IMR-90 (cell line): ENCODE measurements at regions not wholly inside any gene's neighbourhood (a gene's known extent, or its start where the extent isn't known, plus 50 kb on each side); places are given as distances from the start of the nearest gene placed in this dataset.

ENCODE experiments used
- CEBPB ChIP-seq: IDR thresholded peaks from 2 replicates; pipeline ENCODE4 v1.6.1; 2012; ENCODE audit warnings: low read depth, low read length, improper control_type of control experiment
- CHD1 ChIP-seq: IDR thresholded peaks from 2 replicates; pipeline ENCODE4 v1.6.1; 2012; ENCODE audit warnings: low read depth, low read length, improper control_type of control experiment
- CTCF ChIP-seq: conservative IDR thresholded peaks from 2 replicates; pipeline ENCODE4 v1.5.1; 2012; ENCODE audit warnings: mild to moderate bottlenecking, low read depth, low read length, improper control_type of control experiment
- MAZ ChIP-seq: IDR thresholded peaks from 2 replicates; pipeline ENCODE4 v1.6.1; 2012; ENCODE audit warnings: low read depth, mild to moderate bottlenecking, low read length, improper control_type of control experiment, moderate library complexity, borderline replicate concordance
- MXI1 ChIP-seq: IDR thresholded peaks from 2 replicates; pipeline ENCODE4 v1.6.1; 2012; ENCODE audit warnings: low read depth, mild to moderate bottlenecking, low read length, moderate library complexity, borderline replicate concordance
- POLR2A ChIP-seq: IDR thresholded peaks from 2 replicates; pipeline ENCODE4 v1.6.1; 2012; ENCODE audit warnings: mild to moderate bottlenecking, low read depth, low read length
- RFX5 ChIP-seq: IDR thresholded peaks from 2 replicates; pipeline ENCODE4 v1.8.0; 2012; ENCODE audit warnings: low read depth, mild to moderate bottlenecking, low read length, moderate library complexity
- SMC3 ChIP-seq: fragments of 150-350 bp; IDR thresholded peaks from 2 replicates; pipeline ENCODE4 v1.6.1; 2016; ENCODE audit warnings: low read depth, mild to moderate bottlenecking, antibody characterized with exemption, low read length, moderate library complexity
- USF2 ChIP-seq: fragments of 150-350 bp; IDR thresholded peaks from 2 replicates; pipeline ENCODE4 v1.6.1; 2017; ENCODE audit warnings: mild to moderate bottlenecking, antibody characterized with exemption, low read length, low read depth
- TF ChIP-seq, protein P1 (sequence below): fragments of 150-350 bp; IDR thresholded peaks from 2 replicates; pipeline ENCODE4 v1.6.1; 2016; ENCODE audit warnings: low read depth, mild to moderate bottlenecking, low read length, moderate library complexity, borderline replicate concordance

DNA sequence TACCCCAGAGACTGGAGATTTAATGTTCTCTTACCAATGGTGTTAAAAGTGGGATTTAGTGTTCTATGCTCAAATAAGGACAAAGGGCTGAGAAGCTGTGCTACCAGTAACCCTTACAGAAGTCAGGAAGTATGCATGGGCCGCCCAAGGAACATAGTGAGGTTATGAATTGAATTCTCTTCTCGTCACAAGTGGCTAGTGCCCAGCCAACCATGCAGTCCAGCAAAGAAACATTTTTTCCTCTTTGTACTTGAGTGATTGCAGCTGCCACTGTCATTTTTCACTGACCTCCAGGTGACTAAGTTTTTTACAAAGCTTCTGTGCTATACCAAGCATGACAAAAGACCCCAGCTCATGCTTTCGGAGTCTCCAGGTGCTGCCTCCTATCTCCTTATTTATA is 110.6 kb upstream of the DCBLD2 start:
- TF ChIP-seq CTCF (no peak), RFX5 (no peak), MXI1 (no peak), CHD1 (no peak), MAZ (no peak), POLR2A (no peak), USF2 (no peak), SMC3 (no peak), CEBPB (no peak)
- TF ChIP-seq, protein P1, sequence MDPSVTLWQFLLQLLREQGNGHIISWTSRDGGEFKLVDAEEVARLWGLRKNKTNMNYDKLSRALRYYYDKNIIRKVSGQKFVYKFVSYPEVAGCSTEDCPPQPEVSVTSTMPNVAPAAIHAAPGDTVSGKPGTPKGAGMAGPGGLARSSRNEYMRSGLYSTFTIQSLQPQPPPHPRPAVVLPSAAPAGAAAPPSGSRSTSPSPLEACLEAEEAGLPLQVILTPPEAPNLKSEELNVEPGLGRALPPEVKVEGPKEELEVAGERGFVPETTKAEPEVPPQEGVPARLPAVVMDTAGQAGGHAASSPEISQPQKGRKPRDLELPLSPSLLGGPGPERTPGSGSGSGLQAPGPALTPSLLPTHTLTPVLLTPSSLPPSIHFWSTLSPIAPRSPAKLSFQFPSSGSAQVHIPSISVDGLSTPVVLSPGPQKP, result no peak
